GM12891 (cell line): ENCODE measurements at regions not wholly inside any gene's neighbourhood (a gene's known extent, or its start where the extent isn't known, plus 50 kb on each side); places are given as distances from the start of the nearest gene placed in this dataset.

Experiments
- POLR2A ChIP-seq: IDR thresholded peaks from 2 replicates; pipeline ENCODE4 v1.6.1; 2011; ENCODE audit warnings: low read depth, low read length, control low read depth
- POLR2AphosphoS5 ChIP-seq: IDR thresholded peaks from 2 replicates; pipeline ENCODE4 v1.6.1; 2011; ENCODE audit warnings: low read depth, low read length, control low read depth
- POU2F2 ChIP-seq: IDR thresholded peaks from 2 replicates; pipeline ENCODE4 v1.6.1; 2011; ENCODE audit warnings: low read depth, mild to moderate bottlenecking, control low read depth, low read length, moderate library complexity
- TAF1 ChIP-seq: IDR thresholded peaks from 2 replicates; pipeline ENCODE4 v1.6.1; 2011; ENCODE audit warnings: low read depth, low read length, control low read depth

- TF ChIP-seq TAF1 (no peak), POU2F2 (no peak), POLR2A (no peak), POLR2AphosphoS5 (no peak)
Measured at GRCh38 chr6:141033101-141033500, 1099.6 kb upstream of the GJE1 start.
